ENCODE measurements at regions not wholly inside any gene's neighbourhood (a gene's known extent, or its start where the extent isn't known, plus 50 kb on each side); places are given as distances from the start of the nearest gene placed in this dataset.

GRCh38 chr10:78992333-78992732, 76.4 kb upstream of the ZMIZ1 start:
- no peak overlapping the region for H3K4me3 ChIP-seq (ENCODE audit: insufficient read depth, low read depth, low read length)
- no peaks in the 10 kb centered on the region for H3K27me3 ChIP-seq (ENCODE audit: control insufficient read depth, insufficient read depth, low read length)
- H3K36me3 ChIP-seq (replicated peaks; ENCODE audit: control insufficient read depth, insufficient read depth, low read length) = no peaks in the 10 kb centered on the region
- no peak for DNase-seq

DNA sequence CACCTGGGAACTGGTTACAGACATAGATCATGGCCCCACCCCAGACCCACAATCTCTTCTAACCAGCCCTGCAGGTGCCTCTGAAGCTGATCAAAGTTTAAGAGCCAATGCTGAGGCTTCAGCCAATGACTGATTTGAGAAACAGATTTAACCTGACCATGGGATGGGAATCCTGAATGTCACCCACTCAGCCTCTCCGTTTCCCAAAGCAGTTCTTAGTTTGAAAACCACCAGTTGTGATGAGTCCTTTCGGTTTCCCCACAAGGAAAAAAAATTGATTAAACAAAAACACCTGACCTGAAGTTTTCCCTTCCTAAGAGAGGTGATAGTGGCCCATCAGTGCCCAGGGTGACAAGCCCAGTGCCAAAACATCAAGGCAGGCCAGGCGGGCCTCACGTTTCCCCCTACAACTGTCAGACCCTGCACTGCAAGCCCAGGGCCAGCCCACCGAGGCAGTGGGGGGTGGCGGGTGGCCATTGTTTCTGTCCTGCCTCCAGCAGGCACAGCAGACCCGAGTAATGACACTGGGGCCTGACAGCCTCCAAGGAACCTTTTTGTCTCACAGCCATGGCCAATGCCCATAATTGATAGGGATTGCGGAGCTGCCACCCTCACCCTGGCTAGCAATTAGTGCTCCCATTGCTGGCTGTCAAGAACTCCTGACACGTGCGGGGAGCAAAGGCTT, 75.4 kb upstream of the ZMIZ1 start:
- no peaks in the 10 kb centered on the region for H3K27me3 ChIP-seq (ENCODE audit: control insufficient read depth, insufficient read depth, low read length)
- no peak overlapping the region for H3K4me3 ChIP-seq (ENCODE audit: insufficient read depth, low read depth, low read length)
- no peaks in the 10 kb centered on the region for H3K36me3 ChIP-seq (replicated peaks; ENCODE audit: control insufficient read depth, insufficient read depth, low read length)
- DNase-seq = peak; percentile 63

- no peak for DNase-seq
- Histone ChIP-seq H3K4me3 (ENCODE audit: insufficient read depth, low read depth, low read length) (no peak overlapping the region), H3K27me3 (ENCODE audit: control insufficient read depth, insufficient read depth, low read length) (no peaks in the 10 kb centered on the region)
These were observed 72.6 kb upstream of the ZMIZ1 start for GRCh38 chr10:78995987-78996791.

DNA sequence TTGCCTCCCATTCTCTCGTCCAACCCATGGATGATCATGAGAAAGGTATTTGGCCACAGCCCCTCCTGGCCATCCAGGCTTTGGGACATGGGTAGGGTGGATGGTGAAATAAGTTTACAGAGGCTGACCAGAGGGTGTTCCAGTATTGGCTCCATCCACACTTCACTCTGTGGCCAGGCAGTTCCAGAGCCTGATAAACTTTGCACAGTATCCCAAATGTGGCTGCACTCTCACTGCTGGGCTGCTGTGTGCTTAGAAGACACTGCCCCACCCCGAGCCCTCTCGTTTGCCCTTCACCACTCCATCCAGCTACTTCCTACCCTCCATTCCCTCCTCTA, 72.0 kb upstream of the ZMIZ1 start:
- no peaks in the 10 kb centered on the region for H3K36me3 ChIP-seq (replicated peaks; ENCODE audit: control insufficient read depth, insufficient read depth, low read length)
- no peak for DNase-seq
- no peaks in the 10 kb centered on the region for H3K27me3 ChIP-seq (ENCODE audit: control insufficient read depth, insufficient read depth, low read length)
- no peak overlapping the region for H3K4me3 ChIP-seq (ENCODE audit: insufficient read depth, low read depth, low read length)

More at GRCh38 chr10:78995987-78996791, 72.6 kb upstream of the ZMIZ1 start:
- no peaks in the 10 kb centered on the region for H3K36me3 ChIP-seq (replicated peaks; ENCODE audit: control insufficient read depth, insufficient read depth, low read length)

DNA sequence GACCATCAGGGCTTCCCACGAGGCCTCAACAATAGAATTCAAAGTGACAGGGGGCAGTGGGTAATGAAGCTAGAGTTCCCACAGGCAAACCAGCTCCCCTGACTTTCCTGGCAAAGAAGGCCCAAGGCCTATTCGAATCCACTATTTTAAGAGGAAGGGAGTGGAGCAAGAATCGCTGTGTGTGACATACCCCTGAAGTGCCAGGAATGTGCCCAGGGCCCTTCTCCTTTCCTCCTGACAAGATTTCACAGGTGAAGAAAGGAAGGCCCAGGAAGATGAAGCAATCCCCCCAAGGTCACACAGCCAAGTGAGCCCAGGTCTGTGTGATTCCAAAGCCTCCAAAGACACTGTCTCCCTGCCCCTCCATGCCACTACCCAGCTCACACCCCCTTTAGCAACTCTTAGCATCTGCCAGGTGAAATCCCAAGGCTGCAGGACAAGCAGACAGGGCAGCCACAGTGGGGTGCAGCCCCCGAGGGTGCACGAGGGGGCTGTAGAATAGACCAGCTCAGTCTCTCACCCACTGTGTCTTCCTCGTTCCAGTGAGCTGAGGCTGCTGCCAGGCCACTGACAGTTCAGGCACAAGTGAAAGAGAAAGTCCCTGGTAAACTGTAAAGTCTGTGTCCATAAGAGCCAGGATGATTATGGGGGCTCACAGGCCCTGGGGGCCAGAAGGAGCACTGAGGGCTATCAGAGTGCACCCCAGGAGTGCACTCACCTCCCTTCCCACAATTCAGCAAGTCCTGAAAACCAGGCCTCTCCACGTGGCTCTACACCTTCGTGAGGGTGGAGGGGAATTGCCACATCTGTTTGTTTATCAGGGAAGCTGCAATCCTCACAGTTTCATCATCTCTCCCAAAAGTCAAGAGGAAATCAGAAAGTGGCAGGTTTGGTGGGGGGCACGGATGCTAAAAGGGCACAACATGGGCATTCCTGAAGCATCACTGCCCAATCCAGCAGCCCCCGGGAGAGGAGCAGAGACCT, 70.8 kb upstream of the ZMIZ1 start:
- no peak for DNase-seq
- Histone ChIP-seq H3K4me3 (ENCODE audit: insufficient read depth, low read depth, low read length) (no peak overlapping the region), H3K27me3 (ENCODE audit: control insufficient read depth, insufficient read depth, low read length) (no peaks in the 10 kb centered on the region), H3K36me3 (replicated peaks; ENCODE audit: control insufficient read depth, insufficient read depth, low read length) (no peaks in the 10 kb centered on the region)

GRCh38 chr10:79001082-79001885, 67.5 kb upstream of the ZMIZ1 start:
- no peak for DNase-seq
- H3K36me3 ChIP-seq (replicated peaks; ENCODE audit: control insufficient read depth, insufficient read depth, low read length) = no peaks in the 10 kb centered on the region
- H3K4me3 ChIP-seq (ENCODE audit: insufficient read depth, low read depth, low read length) = no peak overlapping the region
- H3K27me3 ChIP-seq (ENCODE audit: control insufficient read depth, insufficient read depth, low read length) = no peaks in the 10 kb centered on the region

GRCh38 chr10:79002336-79002735, 66.4 kb upstream of the ZMIZ1 start:
- Histone ChIP-seq H3K4me3 (ENCODE audit: insufficient read depth, low read depth, low read length) (no peak overlapping the region), H3K36me3 (replicated peaks; ENCODE audit: control insufficient read depth, insufficient read depth, low read length) (no peaks in the 10 kb centered on the region), H3K27me3 (ENCODE audit: control insufficient read depth, insufficient read depth, low read length) (no peaks in the 10 kb centered on the region)
- DNase-seq = no peak

GRCh38 chr10:79003183-79004100, 65.3 kb upstream of the ZMIZ1 start:
- Histone ChIP-seq H3K36me3 (replicated peaks; ENCODE audit: control insufficient read depth, insufficient read depth, low read length) (no peaks in the 10 kb centered on the region), H3K4me3 (ENCODE audit: insufficient read depth, low read depth, low read length) (no peak overlapping the region), H3K27me3 (ENCODE audit: control insufficient read depth, insufficient read depth, low read length) (no peaks in the 10 kb centered on the region)
- DNase-seq = no peak

DNA sequence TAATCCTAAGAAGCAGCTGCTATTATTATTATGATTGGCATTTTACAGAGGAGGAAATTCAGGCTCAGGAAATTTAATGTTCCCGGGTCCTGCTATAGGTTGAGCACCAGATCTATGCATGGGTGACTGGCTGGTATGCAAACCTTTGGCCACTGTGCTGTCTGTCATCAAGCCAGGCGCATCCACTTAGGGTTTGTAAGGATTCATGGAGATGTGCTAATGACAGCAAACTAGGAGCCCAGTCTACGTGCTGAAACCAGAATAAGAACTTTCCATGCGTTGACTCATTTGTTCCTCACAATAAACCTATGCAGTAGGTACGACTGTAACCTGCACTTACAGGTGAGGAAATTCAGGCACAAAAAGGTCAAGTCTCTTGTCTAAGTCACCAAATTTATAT, 64.5 kb upstream of the ZMIZ1 start:
- Histone ChIP-seq H3K36me3 (replicated peaks; ENCODE audit: control insufficient read depth, insufficient read depth, low read length) (no peaks in the 10 kb centered on the region), H3K27me3 (ENCODE audit: control insufficient read depth, insufficient read depth, low read length) (no peaks in the 10 kb centered on the region), H3K4me3 (ENCODE audit: insufficient read depth, low read depth, low read length) (no peak overlapping the region)
- DNase-seq = no peak

DNA sequence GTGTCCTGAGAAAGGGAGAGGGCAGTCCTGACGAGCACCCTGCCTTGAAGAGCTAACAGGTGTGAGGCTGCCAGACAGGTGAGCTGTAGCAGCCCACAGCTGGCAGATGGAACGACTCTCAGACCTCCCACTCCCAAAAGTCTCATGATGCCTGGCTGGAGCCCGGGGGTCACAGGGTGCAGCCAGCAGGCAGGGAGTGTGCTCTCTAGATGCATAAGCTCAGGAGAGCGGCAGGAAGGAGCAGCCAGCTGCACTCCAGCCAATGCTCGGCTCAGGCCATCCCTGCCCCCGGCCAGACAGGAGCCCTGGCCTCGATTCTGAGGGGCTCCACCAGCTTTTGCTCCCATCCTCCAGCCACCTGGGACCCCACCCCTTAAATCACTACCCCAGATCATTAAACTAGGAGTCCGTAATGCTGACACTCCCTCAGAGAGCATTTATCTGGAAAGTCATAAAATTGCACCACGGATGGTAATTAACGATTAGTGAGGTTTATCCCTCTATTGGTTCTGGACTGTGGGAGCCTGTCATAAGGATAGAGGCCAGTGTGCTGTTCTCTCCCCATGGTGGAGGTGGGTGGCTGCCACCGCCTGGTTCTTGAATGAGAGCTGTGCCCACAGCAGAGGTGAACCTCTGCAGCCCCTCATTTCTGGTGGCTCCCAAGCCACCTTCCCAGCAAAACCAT, 63.5 kb upstream of the ZMIZ1 start:
- no peaks in the 10 kb centered on the region for H3K36me3 ChIP-seq (replicated peaks; ENCODE audit: control insufficient read depth, insufficient read depth, low read length)
- DNase-seq = no peak
- no peaks in the 10 kb centered on the region for H3K27me3 ChIP-seq (ENCODE audit: control insufficient read depth, insufficient read depth, low read length)
- H3K4me3 ChIP-seq (ENCODE audit: insufficient read depth, low read depth, low read length) = no peak overlapping the region

DNA sequence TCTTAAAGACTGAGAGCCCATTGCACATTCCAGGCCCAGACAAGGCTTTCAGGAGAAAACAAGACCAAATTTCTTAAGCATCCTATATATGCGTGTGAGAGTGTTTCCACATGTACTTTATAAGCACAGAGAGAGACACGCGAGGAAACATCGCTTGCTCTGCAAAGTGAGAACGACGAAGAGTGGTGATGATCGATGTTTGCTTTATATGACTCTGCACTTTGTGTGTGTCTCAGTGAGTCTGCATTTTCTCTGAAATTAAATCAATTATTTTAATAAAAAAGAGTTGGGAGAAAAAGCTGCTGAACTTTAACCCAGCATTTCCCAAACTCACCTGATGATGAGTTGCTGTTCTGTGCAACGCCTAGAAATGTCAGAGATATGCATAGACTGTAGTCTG, 61.7 kb upstream of the ZMIZ1 start:
- DNase-seq = no peak
- Histone ChIP-seq H3K4me3 (ENCODE audit: insufficient read depth, low read depth, low read length) (no peak overlapping the region), H3K27me3 (ENCODE audit: control insufficient read depth, insufficient read depth, low read length) (no peaks in the 10 kb centered on the region), H3K36me3 (replicated peaks; ENCODE audit: control insufficient read depth, insufficient read depth, low read length) (no peaks in the 10 kb centered on the region)

DNA sequence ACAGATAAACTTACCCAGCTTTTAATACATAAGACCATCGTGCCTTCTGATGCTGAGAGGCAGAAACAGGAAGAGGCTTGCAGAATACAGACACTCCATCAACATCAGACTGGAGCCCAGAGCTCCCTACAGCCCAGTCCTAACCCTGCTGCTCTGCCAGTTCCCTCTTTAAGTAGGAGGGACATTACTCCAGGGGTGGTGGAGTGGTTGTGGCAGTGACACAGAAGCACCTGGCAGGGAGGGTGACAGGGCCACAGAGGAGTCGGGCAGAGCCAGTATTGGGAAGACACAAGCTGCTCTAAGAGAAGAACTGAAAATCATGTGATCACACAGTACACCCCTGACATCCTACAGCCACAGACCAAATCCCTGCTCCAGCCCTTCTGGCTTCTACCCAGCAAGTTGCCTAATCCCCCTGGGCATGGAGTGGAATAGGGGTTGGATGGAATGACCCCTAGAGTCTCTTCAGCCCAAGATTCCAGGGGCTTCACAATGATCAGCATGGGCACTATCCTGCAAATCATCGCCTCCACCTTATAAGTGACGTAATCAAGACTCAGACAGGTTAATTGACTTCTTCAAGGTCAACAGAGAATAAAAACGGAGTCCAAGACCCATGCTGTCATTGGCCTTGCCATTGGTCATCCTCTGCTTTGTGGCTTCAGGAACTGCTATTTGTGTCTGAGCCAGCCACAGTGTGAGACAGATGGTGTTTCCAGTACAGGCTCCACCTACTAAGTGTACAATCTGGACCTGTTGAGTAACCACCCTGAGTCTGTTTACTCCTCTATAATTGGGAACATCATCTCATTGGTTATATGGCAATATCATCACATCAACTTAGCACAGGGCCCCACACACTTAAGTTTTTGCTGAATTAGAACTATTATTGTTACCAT, 61.1 kb upstream of the ZMIZ1 start:
- H3K4me3 ChIP-seq (ENCODE audit: insufficient read depth, low read depth, low read length) = no peak overlapping the region
- DNase-seq = no peak
- no peaks in the 10 kb centered on the region for H3K36me3 ChIP-seq (replicated peaks; ENCODE audit: control insufficient read depth, insufficient read depth, low read length)
- H3K27me3 ChIP-seq (ENCODE audit: control insufficient read depth, insufficient read depth, low read length) = no peaks in the 10 kb centered on the region

Data from H7 (cell line).